NCI-H146 (cell line): ENCODE measurements at regions not wholly inside any gene's neighbourhood (a gene's known extent, or its start where the extent isn't known, plus 50 kb on each side); places are given as distances from the start of the nearest gene placed in this dataset.

ENCODE experiments used
- DNase-seq: peaks from one replicate; lab custom pipeline; 2025; lab: John Stamatoyannopoulos, UW

DNA sequence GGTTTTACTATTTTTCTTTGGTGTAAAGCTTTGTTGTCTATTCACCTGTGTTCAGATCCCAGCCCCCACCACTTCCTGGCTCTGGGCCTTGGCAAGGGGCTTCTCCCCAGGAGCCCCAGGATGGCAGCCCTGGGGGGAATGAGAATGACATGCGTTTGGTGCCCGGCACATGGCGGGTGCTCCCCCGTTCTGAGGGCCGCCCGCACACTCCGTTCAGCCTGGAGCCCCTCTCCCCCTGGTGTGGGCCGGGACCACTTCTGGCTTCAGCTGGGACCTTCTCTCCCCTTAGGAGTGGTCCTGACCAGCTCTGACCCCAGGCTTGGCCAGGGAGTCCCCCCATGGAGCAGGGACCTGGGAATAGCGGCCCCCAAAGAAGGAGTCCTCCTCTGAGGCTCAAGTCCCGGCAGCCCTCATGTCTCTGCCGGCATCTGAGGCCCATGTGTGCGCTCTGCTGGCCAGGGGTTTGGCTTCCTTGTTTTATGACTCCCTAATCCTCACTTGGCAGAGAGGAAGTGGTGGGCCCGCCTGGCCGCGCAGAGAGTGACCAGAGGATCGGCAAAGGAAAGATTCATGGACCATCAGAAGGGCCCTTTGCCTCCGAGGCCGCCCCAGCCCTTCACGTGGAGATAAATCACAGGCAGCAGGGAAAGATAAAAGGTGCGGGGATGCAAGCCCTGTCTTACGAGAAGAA is 57.0 kb upstream of the LMX1B start:
- DNase-seq, result no peak

DNA sequence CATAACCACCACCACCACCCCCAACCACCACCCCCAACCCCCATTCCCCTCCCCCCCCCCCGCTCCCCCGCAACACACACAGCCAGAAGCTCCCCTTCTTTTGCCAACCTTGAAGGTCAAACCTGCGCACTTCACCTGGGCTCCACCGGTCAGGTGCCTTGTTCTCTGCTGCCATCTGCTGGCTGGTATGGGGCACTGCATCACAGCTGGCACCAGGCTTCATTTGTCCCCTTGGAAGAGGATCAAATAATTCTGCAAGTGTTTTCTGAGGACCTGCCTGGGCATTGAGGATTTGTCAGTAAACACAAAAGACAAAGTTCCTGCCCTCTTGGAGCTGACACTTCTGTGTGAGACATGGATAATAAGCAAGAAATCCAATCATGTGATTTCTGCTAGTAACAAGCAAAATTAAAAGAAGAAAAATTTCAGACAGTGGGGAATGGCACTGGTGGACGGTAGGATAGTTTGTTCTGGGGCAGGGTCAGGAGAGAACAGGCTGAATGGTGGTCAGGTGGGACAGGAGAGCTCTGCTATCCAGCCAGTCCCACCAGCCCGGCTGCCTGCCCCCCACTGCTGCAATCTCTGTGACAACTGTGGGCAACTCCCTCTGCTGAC is 55.6 kb upstream of the LMX1B start:
- DNase-seq, result peak; percentile 20

DNA sequence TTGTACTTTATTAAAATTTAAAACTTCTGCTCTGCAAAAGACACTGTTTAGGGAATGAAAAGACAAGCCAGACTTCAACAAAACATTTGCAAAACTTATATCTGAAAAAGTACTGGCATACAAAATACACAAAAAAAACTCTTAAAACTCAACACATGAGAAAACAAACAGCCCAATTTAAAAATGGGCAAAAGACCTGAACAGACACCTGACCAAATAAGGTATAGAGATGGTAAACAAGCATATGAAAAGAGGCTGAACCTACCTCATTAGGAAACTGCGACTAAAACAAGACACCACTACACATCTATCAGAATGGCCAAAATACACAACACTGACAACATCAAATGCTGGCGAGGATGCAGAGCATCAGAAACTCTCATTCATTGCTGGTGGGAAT is 54.4 kb upstream of the LMX1B start:
- DNase-seq, result no peak

DNA sequence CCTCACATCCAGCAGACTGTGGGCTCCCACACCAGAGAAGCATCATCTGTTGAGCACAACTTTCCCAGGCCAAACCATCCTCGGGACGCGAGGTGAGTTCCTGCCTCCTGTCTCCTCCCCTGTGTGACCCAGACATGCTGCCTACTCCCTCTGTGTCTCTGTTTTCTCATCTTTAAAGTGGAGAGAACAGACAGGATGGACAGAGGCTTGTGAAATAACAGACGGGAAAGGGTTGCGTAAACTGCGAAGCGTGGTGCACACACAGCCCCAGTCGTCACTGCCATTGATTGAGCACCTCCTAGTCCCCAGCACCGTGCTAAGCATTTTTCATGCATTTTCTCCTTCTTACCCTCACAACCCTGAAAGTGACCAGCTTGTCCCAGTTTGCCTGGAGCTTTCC is 52.1 kb upstream of the LMX1B start:
- DNase-seq, result no peak

DNA sequence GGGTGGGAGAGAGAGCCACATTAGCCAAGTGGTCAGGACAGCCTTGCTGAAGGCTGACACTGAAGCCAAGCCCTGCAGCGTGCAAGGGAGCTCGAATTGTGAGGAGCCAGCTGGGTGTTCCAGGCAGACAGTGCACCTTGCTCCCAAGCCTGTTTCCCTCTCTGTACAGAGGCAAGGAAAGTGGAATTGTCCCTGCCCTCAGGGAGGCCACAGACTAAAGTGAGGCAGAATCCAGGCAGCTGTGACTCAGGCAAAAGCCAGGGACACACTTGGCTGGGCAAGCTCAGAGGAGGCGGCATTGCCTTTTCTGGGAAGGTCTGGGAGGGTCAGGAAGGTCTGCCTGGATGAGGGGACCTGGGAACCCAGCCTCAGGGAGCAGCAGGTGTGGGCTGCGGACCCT is 50.2 kb upstream of the LMX1B start:
- no peak for DNase-seq
